ENCODE measurements at regions not wholly inside any gene's neighbourhood (a gene's known extent, or its start where the extent isn't known, plus 50 kb on each side); places are given as distances from the start of the nearest gene placed in this dataset.

DNA sequence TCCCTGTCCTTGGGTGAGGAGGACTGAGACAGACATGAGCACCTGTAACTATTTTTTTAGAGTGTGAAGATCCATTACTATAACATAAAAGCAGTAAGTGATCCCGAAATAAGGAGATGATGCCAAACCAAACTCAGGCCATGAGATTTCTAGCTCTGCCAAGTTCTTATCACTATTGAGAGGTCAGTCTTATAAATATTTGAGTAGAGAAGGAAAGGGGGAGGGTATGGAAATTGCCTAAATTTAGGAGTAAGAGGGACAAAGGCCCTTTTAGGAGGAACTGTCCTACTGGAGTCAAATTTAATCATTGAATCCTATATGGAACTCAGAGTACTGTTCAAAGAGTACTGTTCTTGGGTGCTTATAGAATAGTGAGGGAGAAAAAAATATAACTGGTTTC is 326.9 kb upstream of the NAALADL2 start:
- TF ChIP-seq POLR2A (IDR thresholded peaks at IDR 0.05) = no peak
- TF ChIP-seq, protein P1, sequence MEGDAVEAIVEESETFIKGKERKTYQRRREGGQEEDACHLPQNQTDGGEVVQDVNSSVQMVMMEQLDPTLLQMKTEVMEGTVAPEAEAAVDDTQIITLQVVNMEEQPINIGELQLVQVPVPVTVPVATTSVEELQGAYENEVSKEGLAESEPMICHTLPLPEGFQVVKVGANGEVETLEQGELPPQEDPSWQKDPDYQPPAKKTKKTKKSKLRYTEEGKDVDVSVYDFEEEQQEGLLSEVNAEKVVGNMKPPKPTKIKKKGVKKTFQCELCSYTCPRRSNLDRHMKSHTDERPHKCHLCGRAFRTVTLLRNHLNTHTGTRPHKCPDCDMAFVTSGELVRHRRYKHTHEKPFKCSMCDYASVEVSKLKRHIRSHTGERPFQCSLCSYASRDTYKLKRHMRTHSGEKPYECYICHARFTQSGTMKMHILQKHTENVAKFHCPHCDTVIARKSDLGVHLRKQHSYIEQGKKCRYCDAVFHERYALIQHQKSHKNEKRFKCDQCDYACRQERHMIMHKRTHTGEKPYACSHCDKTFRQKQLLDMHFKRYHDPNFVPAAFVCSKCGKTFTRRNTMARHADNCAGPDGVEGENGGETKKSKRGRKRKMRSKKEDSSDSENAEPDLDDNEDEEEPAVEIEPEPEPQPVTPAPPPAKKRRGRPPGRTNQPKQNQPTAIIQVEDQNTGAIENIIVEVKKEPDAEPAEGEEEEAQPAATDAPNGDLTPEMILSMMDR (IDR thresholded peaks at IDR 0.05) = no peak

Data from body of pancreas (tissue), 4 donors.